ENCODE measurements at regions not wholly inside any gene's neighbourhood (a gene's known extent, or its start where the extent isn't known, plus 50 kb on each side); places are given as distances from the start of the nearest gene placed in this dataset.

DNA sequence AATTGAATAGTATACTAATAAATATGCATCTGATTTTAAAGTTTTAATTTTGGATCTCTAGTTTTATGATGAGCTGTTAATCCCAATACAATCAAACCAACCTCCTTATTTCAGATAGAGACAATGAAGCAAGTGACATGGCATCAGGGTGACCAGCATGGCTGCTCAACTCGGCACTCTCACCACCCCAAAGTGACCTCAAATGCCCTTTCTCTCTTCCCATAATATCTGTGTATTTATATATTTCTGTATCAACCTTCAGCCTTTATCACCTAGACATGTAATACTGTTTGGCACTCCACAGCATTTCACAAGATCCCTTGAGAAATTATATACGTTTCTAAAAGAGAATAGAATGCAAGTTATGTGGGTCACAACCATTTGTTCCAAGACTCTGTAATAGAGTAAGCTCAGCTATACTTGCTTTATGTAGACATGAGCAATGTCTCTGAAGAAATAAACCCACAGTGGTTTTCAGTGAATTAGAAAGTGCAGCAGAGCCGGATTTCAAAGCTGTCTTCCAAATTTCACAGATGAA, 1623.2 kb upstream of the PABPC4L start:
- H3K36me3 ChIP-seq: no peaks in the 10 kb centered on the region
- no peak overlapping the region for H3K27ac ChIP-seq
- in situ Hi-C loops (cut with MboI; ENCODE audit: low sequenced_read_pairs in 4 of 4) (no loop called here), intact Hi-C loops (cut with DNase I; ENCODE audit: low total_unique reads) (no loop called here)
- H3K9me3 ChIP-seq: no peaks in the 10 kb centered on the region
- ATAC-seq: no peak
- no peaks in the 10 kb centered on the region for H3K27me3 ChIP-seq
- no peak overlapping the region for H3K4me3 ChIP-seq
- no peak for DNase-seq
- TF ChIP-seq POLR2A (IDR thresholded peaks at IDR 0.05) (no peak), CTCF (IDR thresholded peaks at IDR 0.05 in 4 of 5, conservative IDR thresholded peaks at IDR 0.05 in 1 of 5) (no peak)
- peaks cover 0 to 4% of the 10 kb centered on the region in 2 donors for H3K4me1 ChIP-seq

- ATAC-seq: no peak
- intact Hi-C loops (cut with DNase I; ENCODE audit: low total_unique reads): no loop called here
- TF ChIP-seq POLR2A (IDR thresholded peaks at IDR 0.05): no peak
- TF ChIP-seq CTCF (IDR thresholded peaks at IDR 0.05 in 4 of 5, conservative IDR thresholded peaks at IDR 0.05 in 1 of 5): no peak
These were observed 1603.2 kb upstream of the PABPC4L start for GRCh38 chr4:135804785-135805184.

DNA sequence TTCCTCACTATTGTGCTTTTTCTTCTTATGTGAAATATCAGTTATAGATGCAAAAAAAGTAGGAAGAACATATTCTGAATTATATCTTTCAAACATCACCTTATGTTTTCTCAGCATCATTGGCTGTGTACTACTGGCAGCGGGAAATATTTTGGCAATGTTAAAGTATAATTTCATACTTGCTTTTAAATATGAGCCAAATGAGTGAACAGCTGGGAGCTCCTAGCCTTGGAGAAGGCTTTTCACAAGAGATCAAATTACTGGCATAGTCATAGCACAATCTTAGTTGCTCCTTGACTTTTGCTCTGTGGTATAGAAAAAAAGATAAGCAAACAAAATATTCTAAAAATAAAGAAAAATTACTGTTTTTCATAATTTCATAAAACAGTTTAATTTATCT, 1575.8 kb upstream of the PABPC4L start:
- H3K4me3 ChIP-seq: no peak overlapping the region
- no peak overlapping the region for H3K27ac ChIP-seq
- DNase-seq: no peak
- H3K4me1 ChIP-seq: peaks cover 0 to 7% of the 10 kb centered on the region in 2 donors
- H3K9me3 ChIP-seq: no peaks in the 10 kb centered on the region
- in situ Hi-C loops (cut with MboI; ENCODE audit: low sequenced_read_pairs in 4 of 4): no loop called here
- ATAC-seq: no peak
- no peak for TF ChIP-seq POLR2A (IDR thresholded peaks at IDR 0.05)
- H3K27me3 ChIP-seq: no peaks in the 10 kb centered on the region
- intact Hi-C loops (cut with DNase I; ENCODE audit: low total_unique reads): no loop called here
- H3K36me3 ChIP-seq: no peaks in the 10 kb centered on the region

More at GRCh38 chr4:135804785-135805184, 1603.2 kb upstream of the PABPC4L start:
- Histone ChIP-seq H3K4me1 (no peaks in the 10 kb centered on the region), H3K9me3 (no peaks in the 10 kb centered on the region), H3K4me3 (no peak overlapping the region), H3K27ac (no peak overlapping the region), H3K27me3 (no peaks in the 10 kb centered on the region), H3K36me3 (no peaks in the 10 kb centered on the region)
- in situ Hi-C loops (cut with MboI; ENCODE audit: low sequenced_read_pairs in 4 of 4): no loop called here
- no peak for DNase-seq

DNA sequence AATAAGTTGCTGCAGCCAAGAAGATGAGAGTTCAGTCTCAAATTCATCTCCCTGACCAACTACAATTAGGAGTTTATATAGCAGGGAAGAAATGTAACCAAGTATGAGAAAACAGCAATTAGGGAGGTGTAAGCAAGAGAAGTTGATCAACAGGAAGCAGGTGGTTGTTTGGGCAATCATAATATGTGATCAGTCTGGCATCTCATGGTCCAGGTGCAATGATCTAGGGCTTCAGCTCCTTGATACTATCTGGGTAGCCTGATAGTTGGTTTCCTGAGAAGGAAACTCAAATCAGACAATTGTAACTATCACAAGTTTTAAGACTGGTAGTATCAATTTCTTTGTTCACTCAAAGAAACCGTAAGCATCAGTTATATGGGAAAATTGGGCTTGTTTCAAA, 1574.3 kb upstream of the PABPC4L start:
- Histone ChIP-seq H3K27me3 (no peaks in the 10 kb centered on the region), H3K36me3 (no peaks in the 10 kb centered on the region), H3K9me3 (no peaks in the 10 kb centered on the region), H3K4me3 (no peak overlapping the region), H3K27ac (no peak overlapping the region), H3K4me1 (peaks cover 0 to 7% of the 10 kb centered on the region in 2 donors)
- ATAC-seq (no peak), DNase-seq (no peak)
- intact Hi-C loops (cut with DNase I; ENCODE audit: low total_unique reads): no loop called here
- in situ Hi-C loops (cut with MboI; ENCODE audit: low sequenced_read_pairs in 4 of 4): no loop called here
- TF ChIP-seq CTCF (IDR thresholded peaks at IDR 0.05 in 4 of 5, conservative IDR thresholded peaks at IDR 0.05 in 1 of 5): no peak
- no peak for TF ChIP-seq POLR2A (IDR thresholded peaks at IDR 0.05)

GRCh38 chr4:135770505-135770904, 1568.9 kb upstream of the PABPC4L start:
- Histone ChIP-seq H3K27me3 (no peaks in the 10 kb centered on the region), H3K4me1 (no peaks in the 10 kb centered on the region), H3K27ac (no peak overlapping the region), H3K36me3 (no peaks in the 10 kb centered on the region), H3K4me3 (no peak overlapping the region), H3K9me3 (no peaks in the 10 kb centered on the region)
- no peak for TF ChIP-seq CTCF (IDR thresholded peaks at IDR 0.05 in 4 of 5, conservative IDR thresholded peaks at IDR 0.05 in 1 of 5)
- no peak for TF ChIP-seq POLR2A (IDR thresholded peaks at IDR 0.05)
- in situ Hi-C loops (cut with MboI; ENCODE audit: low sequenced_read_pairs in 4 of 4): no loop called here
- intact Hi-C loops (cut with DNase I; ENCODE audit: low total_unique reads): no loop called here
- no peak for DNase-seq
- ATAC-seq: no peak
